Adipocyte (in vitro differentiated cells): ENCODE measurements at regions not wholly inside any gene's neighbourhood (a gene's known extent, or its start where the extent isn't known, plus 50 kb on each side); places are given as distances from the start of the nearest gene placed in this dataset.
A peak's percentile ranks its signal among the peaks of the same experiment; 100 is the strongest.

Experiments
- DNase-seq: peaks from one replicate; pipeline ENCODE4 v3.0.0-alpha.2; 2015; ENCODE audit warnings: low read depth
- H3K27me3 ChIP-seq: replicated peaks from 2 replicates; pipeline ENCODE4 v1.7.0; 2013; ENCODE audit warnings: mild to moderate bottlenecking, low read length, moderate library complexity; ENCODE audit not compliant: control insufficient read depth, insufficient read depth
- H3K36me3 ChIP-seq: 2 replicates; pipeline ENCODE4 v1.7.0; 2013; ENCODE audit warnings: low read length, mild to moderate bottlenecking, moderate library complexity; ENCODE audit not compliant: control insufficient read depth, insufficient read depth, severe bottlenecking
- H3K4me1 ChIP-seq: 2 replicates; pipeline ENCODE4 v1.7.0; 2013; ENCODE audit warnings: mild to moderate bottlenecking, low read length, moderate library complexity; ENCODE audit not compliant: control insufficient read depth, insufficient read depth
- H3K4me3 ChIP-seq: 2 replicates; pipeline ENCODE4 v1.7.0; 2013; ENCODE audit warnings: mild to moderate bottlenecking, low read length, moderate library complexity
- H3K9ac ChIP-seq: 2 replicates; pipeline ENCODE4 v1.7.0; 2013; ENCODE audit warnings: mild to moderate bottlenecking, low read length, moderate library complexity
- H3K9me3 ChIP-seq: 2 replicates; pipeline ENCODE4 v1.7.0; 2013; ENCODE audit warnings: mild to moderate bottlenecking, low read length, moderate library complexity; ENCODE audit not compliant: control insufficient read depth

GRCh38 chr2:237185553-237185925 is 99.8 kb downstream of the COPS8 start:
- DNase-seq = no peak
- no peaks in the 10 kb centered on the region for H3K36me3 ChIP-seq
- peaks cover 39% of the 10 kb centered on the region for H3K4me1 ChIP-seq
- H3K9me3 ChIP-seq = no peaks in the 10 kb centered on the region
- no peak overlapping the region for H3K4me3 ChIP-seq
- no peak overlapping the region for H3K9ac ChIP-seq
- no peaks in the 10 kb centered on the region for H3K27me3 ChIP-seq

- no peak overlapping the region for H3K9ac ChIP-seq
- H3K36me3 ChIP-seq = no peaks in the 10 kb centered on the region
- H3K27me3 ChIP-seq = no peaks in the 10 kb centered on the region
- no peak overlapping the region for H3K4me3 ChIP-seq
- H3K9me3 ChIP-seq = no peaks in the 10 kb centered on the region
- peaks cover 9% of the 10 kb centered on the region for H3K4me1 ChIP-seq
- DNase-seq = no peak
Observed at GRCh38 chr2:237189799-237190198, 104.1 kb downstream of the COPS8 start.

GRCh38 chr2:237190966-237191713 is 105.5 kb downstream of the COPS8 start:
- Histone ChIP-seq H3K36me3 (no peaks in the 10 kb centered on the region), H3K27me3 (no peaks in the 10 kb centered on the region), H3K4me1 (peaks cover 6% of the 10 kb centered on the region), H3K9ac (peak overlapping the region; percentile 16), H3K9me3 (no peaks in the 10 kb centered on the region), H3K4me3 (no peak overlapping the region)
- no peak for DNase-seq

- peak overlapping the region; percentile 16 for H3K9ac ChIP-seq
- no peaks in the 10 kb centered on the region for H3K27me3 ChIP-seq
- peaks cover 10% of the 10 kb centered on the region for H3K4me1 ChIP-seq
- H3K4me3 ChIP-seq = no peak overlapping the region
- no peak for DNase-seq
- no peaks in the 10 kb centered on the region for H3K36me3 ChIP-seq
- no peaks in the 10 kb centered on the region for H3K9me3 ChIP-seq
Observed at GRCh38 chr2:237191714-237192081, 106.0 kb downstream of the COPS8 start.

GRCh38 chr2:237192881-237193280 is 107.2 kb downstream of the COPS8 start:
- H3K27me3 ChIP-seq = no peaks in the 10 kb centered on the region
- H3K36me3 ChIP-seq = no peaks in the 10 kb centered on the region
- H3K4me1 ChIP-seq = peaks cover 16% of the 10 kb centered on the region
- H3K4me3 ChIP-seq = no peak overlapping the region
- no peaks in the 10 kb centered on the region for H3K9me3 ChIP-seq
- DNase-seq = no peak
- H3K9ac ChIP-seq = no peak overlapping the region

GRCh38 chr2:237193436-237193835 is 107.7 kb downstream of the COPS8 start:
- H3K9me3 ChIP-seq = no peaks in the 10 kb centered on the region
- no peaks in the 10 kb centered on the region for H3K27me3 ChIP-seq
- H3K9ac ChIP-seq = no peak overlapping the region
- no peak for DNase-seq
- H3K36me3 ChIP-seq = no peaks in the 10 kb centered on the region
- H3K4me3 ChIP-seq = no peak overlapping the region
- peaks cover 18% of the 10 kb centered on the region for H3K4me1 ChIP-seq

GRCh38 chr2:237194081-237194480 is 108.4 kb downstream of the COPS8 start:
- Histone ChIP-seq H3K36me3 (no peaks in the 10 kb centered on the region), H3K4me3 (no peak overlapping the region), H3K4me1 (peaks cover 25% of the 10 kb centered on the region), H3K9me3 (no peaks in the 10 kb centered on the region), H3K9ac (no peak overlapping the region), H3K27me3 (no peaks in the 10 kb centered on the region)
- no peak for DNase-seq

GRCh38 chr2:237194906-237195305 is 109.2 kb downstream of the COPS8 start:
- no peaks in the 10 kb centered on the region for H3K27me3 ChIP-seq
- H3K9ac ChIP-seq = no peak overlapping the region
- no peaks in the 10 kb centered on the region for H3K9me3 ChIP-seq
- no peak overlapping the region for H3K4me3 ChIP-seq
- DNase-seq = no peak
- no peaks in the 10 kb centered on the region for H3K36me3 ChIP-seq
- H3K4me1 ChIP-seq = peaks cover 31% of the 10 kb centered on the region

GRCh38 chr2:237195396-237196120 is 109.9 kb downstream of the COPS8 start:
- no peak overlapping the region for H3K9ac ChIP-seq
- no peaks in the 10 kb centered on the region for H3K27me3 ChIP-seq
- H3K36me3 ChIP-seq = no peaks in the 10 kb centered on the region
- peaks cover 36% of the 10 kb centered on the region for H3K4me1 ChIP-seq
- H3K9me3 ChIP-seq = no peaks in the 10 kb centered on the region
- no peak overlapping the region for H3K4me3 ChIP-seq
- no peak for DNase-seq

- Histone ChIP-seq H3K9me3 (no peaks in the 10 kb centered on the region), H3K27me3 (no peaks in the 10 kb centered on the region), H3K9ac (peak overlapping the region; percentile 33), H3K4me1 (peaks cover 39% of the 10 kb centered on the region), H3K36me3 (no peaks in the 10 kb centered on the region), H3K4me3 (no peak overlapping the region)
- no peak for DNase-seq
Observed at GRCh38 chr2:237196409-237196808, 110.7 kb downstream of the COPS8 start.

GRCh38 chr2:237196866-237197618 is 111.4 kb downstream of the COPS8 start:
- Histone ChIP-seq H3K9ac (peak overlapping the region; percentile 33), H3K36me3 (no peaks in the 10 kb centered on the region), H3K27me3 (no peaks in the 10 kb centered on the region), H3K9me3 (no peaks in the 10 kb centered on the region), H3K4me1 (peaks cover 41% of the 10 kb centered on the region), H3K4me3 (no peak overlapping the region)
- DNase-seq = peak; percentile 52
